Gastroesophageal sphincter (tissue), 4 donors: ENCODE measurements at regions not wholly inside any gene's neighbourhood (a gene's known extent, or its start where the extent isn't known, plus 50 kb on each side); places are given as distances from the start of the nearest gene placed in this dataset.

Experiments
- ATAC-seq: fragments of 150-250 bp; one replicate; pipeline ENCODE4 v1.9.1; 2016; ENCODE audit warnings: mild to moderate bottlenecking, moderate library complexity
- H3K27ac ChIP-seq, 4 donors: fragments of 200-600 bp; sonication (generic) in 3 of 4; 1 replicate in 3 of 4; 2 replicates in 1 of 4; pipeline ENCODE4 v1.5.1; 2016 to 2019
- H3K27me3 ChIP-seq: fragments of 200-600 bp; sonication (generic); one replicate; pipeline ENCODE4 v1.5.1; 2019
- H3K36me3 ChIP-seq, 2 donors: fragments of 200-600 bp; sonication (generic); one replicate each; pipeline ENCODE4 v1.5.1; 2019; ENCODE audit warnings: control low read depth in 1 of 2
- H3K4me1 ChIP-seq, 3 donors: fragments of 200-600 bp; sonication (generic); 1 replicate in 2 of 3; 2 replicates in 1 of 3; pipeline ENCODE4 v1.5.1; 2016 to 2019; ENCODE audit warnings: control low read depth in 2 of 3
- H3K4me3 ChIP-seq, 2 donors: fragments of 200-600 bp; sonication (generic); one replicate each; pipeline ENCODE4 v1.5.1; 2019; ENCODE audit warnings: mild to moderate bottlenecking in 1 of 2, moderate library complexity in 1 of 2
- H3K9me3 ChIP-seq, 3 donors: fragments of 200-600 bp; sonication (generic); one replicate each; pipeline ENCODE4 v1.5.1; 2017 to 2019; ENCODE audit warnings: control low read depth in 2 of 3
- CTCF ChIP-seq, 4 experiments: fragments of 200-600 bp in 2 of 4; fragments of 450-650 bp in 2 of 4; sonication (generic) in 1 of 4; IDR thresholded peaks; one replicate each; pipeline ENCODE4 v1.5.1; 2017 to 2019; ENCODE audit warnings: antibody characterized with exemption in 4 of 4, mild to moderate bottlenecking in 2 of 4, moderate library complexity in 2 of 4
- EP300 ChIP-seq: sonication (generic); formaldehyde crosslinking; IDR thresholded peaks from one replicate; pipeline ENCODE4 v1.6.1; 2017; ENCODE audit warnings: antibody characterized with exemption, mild to moderate bottlenecking
- POLR2A ChIP-seq, 2 donors: fragments of 450-650 bp; IDR thresholded peaks; one replicate each; pipeline ENCODE4 v1.6.1; 2017; ENCODE audit warnings: antibody characterized with exemption in 2 of 2, mild to moderate bottlenecking in 2 of 2, moderate library complexity in 1 of 2
- POLR2AphosphoS5 ChIP-seq: sonication (generic); formaldehyde crosslinking; IDR thresholded peaks from one replicate; pipeline ENCODE4 v1.6.1; 2017; ENCODE audit warnings: antibody characterized with exemption
- WGBS, 2 donors: methylation state at CpG; one replicate each; pipeline ENCODE4 v1.1.5; 2018; ENCODE audit warnings: low coverage in 1 of 2; 5-methylcytosine and 5-hydroxymethylcytosine counted together

GRCh38 chr11:92399705-92400104 lies 175.1 kb downstream of the FAT3 start:
- Histone ChIP-seq H3K27me3 (no peaks in the 10 kb centered on the region), H3K9me3 (no peaks in the 10 kb centered on the region), H3K27ac (no peak overlapping the region), H3K36me3 (no peaks in the 10 kb centered on the region), H3K4me1 (no peaks in the 10 kb centered on the region), H3K4me3 (no peak overlapping the region)
- 54 to 74% methylated on average over 2 to 3 of the region's 3 CpGs for WGBS, 2 donors
- TF ChIP-seq POLR2A (IDR thresholded peaks at IDR 0.05): no peak
- no peak for TF ChIP-seq POLR2AphosphoS5
- TF ChIP-seq EP300: no peak
- no peak for TF ChIP-seq CTCF (IDR thresholded peaks at IDR 0.05)
- ATAC-seq: no peak

DNA sequence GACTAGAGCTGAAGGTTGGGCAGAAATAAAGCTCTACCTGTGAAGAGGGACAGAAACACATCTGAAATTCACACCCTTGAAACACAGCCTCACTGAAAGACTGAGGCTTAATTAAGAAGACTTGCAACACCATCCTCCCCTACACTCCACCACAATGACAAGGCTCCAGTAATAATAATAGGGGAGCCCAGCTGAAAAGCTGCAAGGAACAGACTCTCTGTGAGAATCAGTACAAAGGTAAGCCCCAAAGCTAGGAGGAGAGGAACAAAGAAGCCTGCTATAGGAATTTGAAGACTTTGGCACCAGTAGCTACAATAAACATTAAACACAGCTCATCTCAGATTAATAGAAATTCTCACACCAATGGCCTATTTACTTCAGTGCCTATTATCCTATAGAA lies 176.9 kb downstream of the FAT3 start:
- no peak for ATAC-seq
- H3K27me3 ChIP-seq: no peaks in the 10 kb centered on the region
- TF ChIP-seq CTCF (IDR thresholded peaks at IDR 0.05) (no peak), EP300 (no peak), POLR2A (IDR thresholded peaks at IDR 0.05) (no peak), POLR2AphosphoS5 (no peak)
- no peaks in the 10 kb centered on the region for H3K9me3 ChIP-seq
- H3K4me1 ChIP-seq: no peaks in the 10 kb centered on the region
- no peaks in the 10 kb centered on the region for H3K36me3 ChIP-seq
- no peak overlapping the region for H3K4me3 ChIP-seq
- H3K27ac ChIP-seq: no peak overlapping the region

DNA sequence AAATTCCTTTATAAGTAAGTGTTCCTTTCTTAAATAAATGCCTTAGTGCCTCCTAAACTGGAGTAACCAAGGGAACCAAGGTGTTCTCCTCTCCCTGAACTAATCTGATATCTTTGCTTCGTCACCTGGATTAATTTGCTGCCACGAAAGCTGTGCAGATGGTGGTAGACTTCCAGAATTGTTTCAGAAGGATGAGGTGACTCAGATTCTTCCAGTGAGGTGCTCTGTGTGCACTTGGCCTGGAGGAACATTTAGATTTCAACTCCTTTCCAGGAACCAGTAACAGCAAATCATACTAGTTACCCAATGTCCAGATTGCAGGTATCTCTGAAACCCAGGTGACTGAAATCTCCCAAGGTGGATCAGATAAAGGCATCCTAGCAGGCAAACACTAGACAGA lies 181.9 kb downstream of the FAT3 start:
- no peak for ATAC-seq
- no peaks in the 10 kb centered on the region for H3K4me1 ChIP-seq
- no peaks in the 10 kb centered on the region for H3K27me3 ChIP-seq
- H3K36me3 ChIP-seq: no peaks in the 10 kb centered on the region
- 44 to 89% methylated on average over 1 to 2 of the region's 2 CpGs for WGBS, 2 donors
- no peaks in the 10 kb centered on the region for H3K9me3 ChIP-seq
- H3K27ac ChIP-seq: no peak overlapping the region
- no peak for TF ChIP-seq EP300
- TF ChIP-seq POLR2AphosphoS5: no peak
- no peak for TF ChIP-seq CTCF (IDR thresholded peaks at IDR 0.05)
- TF ChIP-seq POLR2A (IDR thresholded peaks at IDR 0.05): no peak
- H3K4me3 ChIP-seq: no peak overlapping the region

- H3K36me3 ChIP-seq: no peaks in the 10 kb centered on the region
- ATAC-seq: no peak
- H3K4me3 ChIP-seq: no peak overlapping the region
- 52 to 54% methylated on average over 3 of the region's 3 CpGs for whole genome bisulfite sequencing, 2 donors
- no peak overlapping the region for H3K27ac ChIP-seq
- H3K4me1 ChIP-seq: no peaks in the 10 kb centered on the region
- no peaks in the 10 kb centered on the region for H3K27me3 ChIP-seq
- no peaks in the 10 kb centered on the region for H3K9me3 ChIP-seq
- no peak for TF ChIP-seq POLR2AphosphoS5
- TF ChIP-seq EP300: no peak
- TF ChIP-seq CTCF (IDR thresholded peaks at IDR 0.05): no peak
- no peak for TF ChIP-seq POLR2A (IDR thresholded peaks at IDR 0.05)
Measured at GRCh38 chr11:92409355-92409754, 184.7 kb downstream of the FAT3 start.

DNA sequence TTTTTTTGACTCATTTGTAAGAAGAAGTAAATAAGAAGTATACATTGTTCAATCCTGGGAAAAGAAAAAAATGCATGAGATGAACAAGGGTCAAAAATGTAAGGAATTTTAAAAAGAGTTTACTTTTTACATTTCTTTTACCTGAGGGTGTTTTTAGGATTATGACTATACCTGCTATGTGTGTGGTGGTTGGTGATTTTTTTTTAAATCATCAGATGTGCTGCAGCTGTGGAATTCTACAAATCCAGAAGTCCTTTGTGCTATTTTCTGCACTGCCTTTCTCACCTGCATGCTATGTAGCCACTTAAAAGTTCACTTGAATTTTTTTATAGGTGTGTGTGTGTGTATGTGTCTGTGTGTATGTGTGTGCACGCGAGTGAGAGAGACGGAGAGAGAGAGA lies 185.3 kb downstream of the FAT3 start:
- H3K4me3 ChIP-seq: no peak overlapping the region
- no peaks in the 10 kb centered on the region for H3K27me3 ChIP-seq
- 85 to 96% methylated on average over 3 of the region's 3 CpGs for WGBS, 2 donors
- no peaks in the 10 kb centered on the region for H3K4me1 ChIP-seq
- TF ChIP-seq CTCF (IDR thresholded peaks at IDR 0.05): no peak
- TF ChIP-seq POLR2A (IDR thresholded peaks at IDR 0.05): no peak
- no peak for TF ChIP-seq EP300
- TF ChIP-seq POLR2AphosphoS5: no peak
- no peaks in the 10 kb centered on the region for H3K9me3 ChIP-seq
- H3K27ac ChIP-seq: no peak overlapping the region
- H3K36me3 ChIP-seq: no peaks in the 10 kb centered on the region
- ATAC-seq: no peak
